Ammon's horn (tissue), 1 donor: ENCODE measurements at regions not wholly inside any gene's neighbourhood (a gene's known extent, or its start where the extent isn't known, plus 50 kb on each side); places are given as distances from the start of the nearest gene placed in this dataset.

Experiments
- DNase-seq: peaks from one replicate; pipeline ENCODE4 v3.0.0-alpha.2; 2016; ENCODE audit warnings: low spot score

GRCh38 chrX:22395372-22395771 is 122.7 kb downstream of the CBLL2 start:
- no peak for DNase-seq

- DNase-seq: no peak
Measured at GRCh38 chrX:22396408-22396807, 123.7 kb downstream of the CBLL2 start.

DNA sequence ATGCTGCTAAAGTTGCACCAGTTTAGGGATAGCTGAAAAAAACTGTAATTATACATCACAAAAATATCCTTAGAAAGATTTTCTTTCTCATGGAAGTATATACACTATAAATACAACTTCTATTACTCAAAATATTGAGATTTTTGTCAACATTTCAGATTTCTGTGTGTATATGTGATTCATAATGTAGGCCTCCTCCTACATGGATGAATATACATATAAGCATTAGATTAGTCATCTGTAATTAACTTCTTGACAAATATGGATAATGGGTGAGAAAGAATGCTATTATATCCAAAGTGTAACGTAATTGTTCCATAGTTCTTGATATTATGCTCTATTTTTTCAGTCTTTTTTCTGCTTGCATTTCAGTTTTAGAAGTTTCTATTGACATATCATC is 124.9 kb downstream of the CBLL2 start:
- no peak for DNase-seq

GRCh38 chrX:22399437-22400192 is 126.9 kb downstream of the CBLL2 start:
- no peak for DNase-seq

DNA sequence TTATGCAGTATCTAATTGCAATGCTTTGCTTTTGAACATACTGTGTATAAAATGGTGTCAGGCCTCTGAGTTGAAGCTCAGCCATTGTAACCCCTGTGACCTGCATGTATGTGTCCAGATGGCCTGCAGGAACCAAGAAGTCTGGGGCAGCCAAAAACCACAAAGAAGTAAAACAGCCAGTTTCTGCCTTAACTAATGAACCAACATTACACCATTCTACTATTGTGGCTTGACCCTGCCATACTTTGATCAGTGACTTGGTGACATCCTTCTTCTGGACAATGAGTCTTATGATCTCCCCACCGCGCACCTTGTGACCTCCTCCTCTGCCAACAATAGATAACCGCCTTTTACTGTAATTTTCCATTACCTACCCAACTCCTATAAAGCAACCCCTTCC is 131.6 kb downstream of the CBLL2 start:
- no peak for DNase-seq

DNA sequence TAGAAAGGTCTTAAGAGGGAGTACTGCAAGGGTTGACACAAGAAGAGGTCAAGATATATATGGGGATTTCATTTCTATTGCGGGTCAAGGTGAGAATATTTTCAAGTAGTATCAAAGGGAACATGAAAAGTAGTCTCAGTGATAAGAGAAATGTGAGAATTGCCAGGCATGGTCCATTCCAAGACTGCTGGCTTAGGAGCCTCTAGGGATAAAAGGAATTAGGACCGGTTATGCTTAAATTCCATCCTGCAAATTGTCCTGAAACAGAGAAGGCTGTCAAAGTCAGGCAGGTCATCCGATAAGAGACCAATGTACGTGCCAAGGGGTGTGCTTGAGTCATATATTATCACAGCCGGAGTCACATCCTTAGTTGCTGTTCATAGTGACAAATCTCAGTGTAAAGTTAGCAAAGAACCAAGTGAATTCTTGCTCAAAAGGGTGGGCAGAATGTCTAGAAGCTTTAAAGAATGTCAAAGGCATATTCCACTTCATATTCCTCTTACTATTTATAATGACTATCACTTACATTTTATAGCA is 133.6 kb downstream of the CBLL2 start:
- no peak for DNase-seq

- no peak for DNase-seq
Measured at GRCh38 chrX:22409418-22409817, 136.7 kb downstream of the CBLL2 start.

GRCh38 chrX:22424122-22424915 is 151.6 kb downstream of the CBLL2 start:
- no peak for DNase-seq

DNA sequence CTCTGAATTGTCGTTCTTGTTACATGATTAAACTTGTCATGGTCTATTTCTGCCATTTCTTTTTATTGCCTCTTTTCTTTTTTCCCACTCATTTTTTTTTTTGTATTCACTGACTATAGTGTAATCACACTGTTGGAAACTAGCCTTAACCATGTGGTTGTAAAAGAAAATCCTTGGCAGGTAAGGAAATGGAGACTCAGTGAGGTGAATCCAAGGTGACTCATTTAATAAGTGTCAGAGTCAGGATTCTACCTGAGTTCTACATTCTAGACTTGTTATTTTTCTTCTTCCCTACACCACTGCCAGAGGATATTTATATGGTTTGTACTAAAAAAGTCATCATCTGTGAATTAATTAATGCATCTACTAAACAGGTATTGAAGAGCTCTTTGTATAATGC is 152.2 kb downstream of the CBLL2 start:
- no peak for DNase-seq

DNA sequence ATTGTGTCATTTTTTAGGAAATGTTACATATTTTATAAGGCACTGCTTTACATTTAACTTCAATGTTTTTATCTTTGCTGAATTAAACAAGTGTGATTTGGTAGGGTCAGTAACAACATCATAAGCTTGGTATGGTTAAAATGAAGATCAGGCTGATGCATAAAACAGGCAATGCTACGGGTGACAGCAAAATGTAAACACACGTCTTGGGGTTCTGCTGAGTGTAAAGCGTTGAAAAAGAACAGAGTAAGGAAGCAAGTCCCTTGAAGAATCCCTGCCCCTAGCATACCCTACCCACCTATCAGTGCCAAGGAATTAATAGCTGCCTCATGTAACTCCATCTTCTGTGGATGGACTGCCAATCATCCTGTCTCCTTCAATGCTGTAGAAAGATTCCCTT is 157.0 kb downstream of the CBLL2 start:
- DNase-seq: no peak

GRCh38 chrX:22430701-22431100 is 158.0 kb downstream of the CBLL2 start:
- DNase-seq: no peak

DNA sequence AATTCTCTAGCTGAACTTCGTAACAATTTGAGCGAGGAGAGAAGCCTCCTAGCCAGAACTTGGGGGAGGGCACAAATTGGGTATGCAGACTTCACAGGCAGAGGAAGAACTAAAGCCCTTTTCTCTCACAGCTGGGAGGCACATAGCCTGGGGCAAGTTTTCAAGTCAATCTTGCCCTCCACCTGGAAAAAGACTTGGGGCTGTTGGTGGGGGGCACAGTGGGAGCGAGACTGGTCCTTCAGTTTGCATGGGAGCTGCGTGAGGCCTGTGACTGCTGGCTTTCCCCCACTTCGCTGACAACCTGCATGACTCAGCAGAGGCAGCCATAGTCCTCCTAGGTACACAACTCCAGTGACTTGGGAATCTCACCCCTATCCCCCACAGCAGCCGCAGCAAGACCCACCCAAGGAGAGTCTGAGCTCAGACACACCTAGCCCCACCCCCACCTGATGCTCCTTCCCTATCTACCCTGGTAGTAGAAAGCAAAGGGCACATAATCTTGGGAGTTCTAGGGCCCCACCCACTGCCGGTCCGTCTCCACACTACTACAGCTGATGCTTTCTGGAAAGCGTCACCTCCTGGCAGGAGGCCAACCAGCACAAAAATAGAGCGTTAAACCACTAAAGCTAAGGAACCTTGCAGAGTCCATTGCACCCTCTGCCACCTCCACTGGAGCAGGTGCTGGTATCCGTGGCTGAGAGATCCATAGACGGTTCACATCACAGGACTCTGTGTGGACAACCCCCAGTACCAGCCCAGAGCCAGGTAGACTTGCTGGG is 160.8 kb downstream of the CBLL2 start:
- DNase-seq: no peak

DNA sequence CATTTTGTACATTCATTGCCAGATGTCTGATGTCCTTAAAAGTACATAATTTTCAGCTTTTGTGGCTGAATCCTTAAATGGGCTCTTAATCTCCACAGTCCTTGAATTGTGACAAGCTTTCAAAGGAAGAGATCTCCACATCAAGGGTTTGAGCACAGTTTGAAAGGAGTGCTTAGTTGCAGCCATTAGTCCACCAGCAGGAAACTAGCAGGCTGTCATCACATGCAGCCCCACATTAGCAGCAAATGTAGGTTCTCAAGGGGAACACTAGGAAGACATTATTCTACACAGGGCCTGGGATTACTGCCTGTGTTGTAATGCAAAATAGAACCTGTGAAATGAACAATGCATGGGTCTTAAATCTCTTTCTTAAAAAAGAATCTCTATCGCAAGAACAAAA is 173.2 kb downstream of the CBLL2 start:
- no peak for DNase-seq

- no peak for DNase-seq
Measured at GRCh38 chrX:22462959-22463358, 190.2 kb downstream of the CBLL2 start.

- DNase-seq: no peak
Measured at GRCh38 chrX:22467571-22467970, 194.9 kb downstream of the CBLL2 start.

DNA sequence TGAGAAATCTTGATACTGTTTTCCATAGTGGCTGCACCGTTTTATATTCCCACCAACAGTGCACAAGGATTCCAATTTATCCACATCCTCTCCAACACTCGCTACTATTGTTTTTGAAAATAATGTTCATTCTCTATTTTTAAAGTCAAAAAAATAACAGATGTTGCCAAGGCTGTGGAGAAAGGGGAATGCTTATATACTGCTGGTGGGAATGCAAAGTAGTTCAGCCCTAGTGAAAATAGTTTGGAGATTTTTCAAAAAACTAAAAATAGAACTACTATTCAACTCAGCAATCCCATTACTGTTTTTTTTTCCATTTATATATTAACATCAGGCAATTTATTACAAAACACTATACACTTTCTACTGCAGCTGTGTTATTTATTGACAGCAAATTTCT is 208.7 kb downstream of the CBLL2 start:
- DNase-seq: no peak

GRCh38 chrX:22486296-22486695 is 213.6 kb downstream of the CBLL2 start:
- DNase-seq: no peak

GRCh38 chrX:22516893-22517292 is 244.2 kb downstream of the CBLL2 start:
- no peak for DNase-seq

DNA sequence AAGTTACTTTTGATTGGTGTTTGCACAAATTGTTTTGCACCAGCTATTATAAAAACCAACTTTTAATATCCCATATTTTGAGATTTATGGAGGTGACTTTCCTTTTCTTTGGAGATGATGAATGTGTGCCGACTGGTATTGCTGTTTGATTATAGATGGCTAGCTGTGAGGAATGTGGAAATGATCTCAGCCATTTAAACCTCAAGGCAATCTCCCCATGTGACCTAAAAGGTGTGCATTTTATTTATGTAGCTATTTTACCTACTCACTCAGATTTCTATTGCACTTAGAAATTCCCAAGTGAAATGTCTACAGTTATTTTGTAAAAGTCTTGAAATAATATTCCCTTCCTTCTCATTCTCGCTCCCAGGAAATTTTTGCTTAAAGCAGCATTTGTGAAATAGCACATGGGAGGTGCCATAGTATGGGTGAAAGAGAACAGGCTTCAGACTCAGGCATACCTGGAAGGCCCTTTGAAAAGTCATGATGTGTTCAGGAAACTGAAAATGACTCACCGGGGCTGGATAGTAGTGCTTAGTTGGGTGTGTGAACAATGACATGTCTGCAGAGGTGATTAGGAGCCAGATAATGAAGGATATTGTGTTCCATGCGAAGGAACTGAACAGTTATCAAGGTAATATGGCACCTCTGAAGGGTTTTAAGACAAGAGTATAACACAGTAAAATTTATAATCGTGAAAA is 247.6 kb downstream of the CBLL2 start:
- DNase-seq: no peak

DNA sequence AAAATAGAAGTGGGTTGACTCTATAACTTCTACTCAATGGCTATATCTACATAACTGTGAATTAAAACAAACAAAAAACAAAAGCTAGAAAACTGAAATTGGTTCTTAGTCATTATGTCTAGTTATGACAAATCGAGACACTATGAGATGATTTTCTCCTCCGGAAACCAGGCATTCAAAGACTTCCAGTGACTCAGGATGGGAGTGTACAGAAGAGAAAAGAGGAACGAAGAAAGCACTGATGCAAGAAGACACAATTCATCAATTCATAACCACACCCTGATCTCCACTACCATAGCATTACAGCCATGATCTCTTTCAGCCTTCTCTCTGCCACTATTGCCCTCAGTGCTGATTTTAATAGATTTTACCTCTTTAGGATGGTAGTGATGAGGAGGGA is 253.6 kb downstream of the CBLL2 start:
- no peak for DNase-seq

DNA sequence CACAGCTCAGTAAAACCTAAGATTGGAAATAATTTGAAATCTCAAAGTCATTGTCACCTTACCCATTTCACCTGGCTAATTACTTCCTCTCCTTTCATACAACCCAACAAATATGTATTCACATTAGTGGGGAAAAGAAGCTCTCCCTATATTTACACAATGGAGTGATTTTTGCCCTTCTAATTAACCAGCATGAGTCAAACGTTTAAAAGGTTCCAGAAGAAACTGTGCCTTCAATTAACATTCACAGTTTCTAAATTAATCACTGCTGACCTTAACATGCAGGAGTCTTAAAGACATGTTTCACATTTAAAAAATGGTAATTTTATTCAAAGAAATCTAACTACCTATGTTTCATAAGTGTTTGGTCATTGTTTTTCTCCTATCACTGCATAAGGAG is 254.6 kb downstream of the CBLL2 start:
- no peak for DNase-seq

DNA sequence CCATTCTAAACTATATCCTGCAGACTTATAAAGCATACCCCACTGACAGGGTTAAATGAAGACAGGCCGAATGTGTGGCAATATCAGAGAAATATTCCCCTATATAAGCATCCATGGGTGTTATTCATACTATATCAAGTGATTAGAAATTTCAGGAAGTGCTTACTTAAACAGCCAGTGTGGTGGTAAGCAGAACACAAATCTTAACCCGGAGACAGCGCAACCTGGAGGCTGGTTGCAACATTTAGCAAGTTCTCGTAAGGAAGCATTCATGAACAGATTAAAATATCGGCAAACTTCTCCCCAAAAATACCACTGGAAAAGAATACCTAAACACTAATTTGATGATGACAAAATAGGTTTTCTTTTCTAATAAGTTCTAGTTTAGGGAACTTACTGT is 261.2 kb downstream of the CBLL2 start:
- DNase-seq: no peak
